Effector CD8-positive, alpha-beta T cell (primary cell): ENCODE measurements at regions not wholly inside any gene's neighbourhood (a gene's known extent, or its start where the extent isn't known, plus 50 kb on each side); places are given as distances from the start of the nearest gene placed in this dataset.

ENCODE experiments used
- DNase-seq: peaks from one replicate; lab custom pipeline; 2025; lab: John Stamatoyannopoulos, UW

DNA sequence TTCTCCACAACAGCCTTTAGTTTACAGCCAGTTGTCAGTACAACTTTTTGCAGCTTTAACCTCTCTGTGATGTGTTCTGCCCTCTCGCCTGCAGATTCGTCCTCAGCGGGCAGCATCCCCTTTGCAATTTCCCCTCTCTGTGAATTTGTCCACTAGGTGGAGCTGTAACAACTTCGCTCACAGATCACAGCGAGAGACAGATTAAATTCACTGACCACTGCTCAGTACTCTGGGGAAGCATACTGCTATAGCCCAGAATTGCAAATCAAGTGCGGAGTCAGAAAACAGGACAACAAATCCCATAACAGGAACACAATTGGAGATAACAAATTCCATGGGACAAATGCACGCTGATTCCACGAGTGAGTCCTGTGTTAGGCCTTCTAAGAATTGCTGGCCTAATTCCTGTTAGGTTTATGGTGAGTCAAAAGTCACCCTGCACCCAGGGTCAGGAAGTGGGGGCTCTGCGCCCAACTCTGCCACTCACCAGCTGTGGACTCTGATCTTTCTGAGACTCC, 2124.9 kb downstream of the MAT2B start:
- no peak for DNase-seq

GRCh38 chr5:165631235-165631634, 2125.8 kb downstream of the MAT2B start:
- no peak for DNase-seq

GRCh38 chr5:165642366-165642765, 2136.9 kb downstream of the MAT2B start:
- no peak for DNase-seq

DNA sequence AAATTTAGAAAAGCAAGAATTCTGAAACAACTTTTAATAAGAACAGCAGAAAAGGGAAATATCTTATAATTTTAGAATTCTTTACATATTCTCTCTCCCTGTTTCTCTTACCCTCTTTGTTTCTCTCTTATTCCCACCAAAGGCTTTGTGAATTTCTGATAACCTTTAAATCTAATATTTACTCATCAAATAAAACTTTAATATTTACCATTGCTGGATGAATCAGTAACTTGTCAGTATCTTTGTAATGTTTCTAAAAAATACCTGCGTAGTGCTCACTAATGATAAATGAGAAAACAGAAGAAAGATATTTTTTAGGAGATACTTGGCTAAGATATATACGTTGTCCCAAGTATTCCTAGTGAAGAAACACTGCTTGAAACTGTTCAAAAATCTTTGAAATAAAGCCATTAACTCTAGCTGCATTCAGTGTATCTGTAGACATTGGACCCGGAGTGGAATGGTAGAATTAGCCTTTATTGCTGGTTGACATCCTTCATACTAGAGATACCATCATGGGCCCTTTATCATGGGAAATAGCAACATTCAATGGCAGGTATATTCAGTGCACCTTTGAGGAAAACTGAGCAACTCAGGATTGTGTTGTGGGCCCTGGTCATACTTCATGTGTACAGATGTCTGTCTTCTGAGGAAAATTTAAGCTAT, 2160.4 kb downstream of the MAT2B start:
- no peak for DNase-seq

DNA sequence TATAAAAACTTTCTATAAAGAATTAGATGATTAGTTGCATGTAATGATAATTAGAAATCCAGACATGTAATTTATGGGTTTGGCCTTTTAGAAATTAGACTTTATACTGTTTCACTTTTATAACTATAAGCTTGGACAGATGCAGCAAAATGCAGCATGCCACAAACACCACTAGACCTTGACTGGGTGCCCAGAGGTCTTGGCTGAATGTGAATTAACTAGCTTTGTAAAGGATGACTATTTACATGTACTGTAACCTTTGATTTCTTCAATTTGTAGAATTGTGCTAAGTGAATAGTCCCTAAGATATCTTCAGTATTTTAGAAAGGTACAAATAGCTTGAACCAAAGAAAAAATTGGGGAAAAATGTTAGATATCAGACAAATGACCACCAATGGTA, 2168.1 kb downstream of the MAT2B start:
- DNase-seq: no peak

GRCh38 chr5:165695796-165696195, 2190.4 kb downstream of the MAT2B start:
- no peak for DNase-seq

DNA sequence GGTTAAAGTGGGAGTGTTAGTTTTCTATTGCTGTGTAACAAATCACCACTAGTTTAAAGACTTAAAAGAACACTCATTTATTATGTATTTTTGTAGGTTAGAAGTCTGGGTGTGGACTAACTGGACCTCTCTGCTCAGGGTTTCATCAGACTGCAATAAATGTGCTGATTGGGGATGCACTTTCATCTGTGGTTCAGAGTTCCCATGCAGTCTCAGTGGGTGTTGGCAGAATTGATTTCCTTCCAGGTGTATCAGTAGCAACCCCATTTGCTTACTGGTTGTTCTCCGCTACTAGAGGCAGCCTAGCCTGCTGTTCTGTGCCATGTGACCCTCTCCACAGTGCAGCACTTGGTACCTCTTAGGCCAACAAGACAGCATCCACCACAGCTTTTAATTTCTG, 2200.5 kb downstream of the MAT2B start:
- DNase-seq: no peak

DNA sequence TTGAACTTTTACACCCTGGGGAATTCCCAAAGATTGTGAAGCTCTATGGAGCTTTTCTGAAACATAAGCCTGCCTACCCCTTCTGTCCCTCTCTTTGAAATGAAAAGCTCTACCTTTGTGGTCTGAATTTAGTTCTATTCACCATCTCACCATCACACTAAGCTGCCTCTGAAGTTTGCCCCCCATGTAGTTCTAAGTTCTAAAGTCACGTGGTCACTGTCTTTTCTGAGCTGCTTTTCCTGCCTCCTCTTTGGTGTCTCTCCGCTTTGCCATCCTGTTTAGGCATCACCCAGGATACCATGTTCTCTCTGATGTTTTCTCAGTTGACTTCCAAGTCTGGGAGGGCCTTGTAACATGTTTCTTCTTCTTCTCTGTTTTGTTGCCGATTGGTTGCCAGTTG, 2206.6 kb downstream of the MAT2B start:
- DNase-seq: no peak

- no peak for DNase-seq
These were observed 2209.2 kb downstream of the MAT2B start for GRCh38 chr5:165714598-165714997.

DNA sequence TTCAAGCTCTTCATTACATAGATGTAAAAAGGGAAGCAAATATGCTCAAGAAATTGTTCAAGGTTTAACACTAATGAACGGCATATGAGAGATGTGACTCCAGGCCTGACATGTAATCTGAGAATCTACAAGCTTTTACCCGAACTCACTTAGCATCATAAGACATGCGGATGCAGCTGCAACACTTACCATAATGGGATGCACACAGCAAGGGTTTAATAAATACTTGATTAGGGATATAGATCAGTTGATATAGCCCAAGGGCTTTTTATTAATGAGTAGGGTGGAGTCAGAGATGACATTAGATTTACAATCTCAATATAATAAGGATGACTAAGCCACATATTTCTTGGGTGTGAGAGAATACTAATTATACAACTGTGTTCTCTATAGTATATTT, 2215.5 kb downstream of the MAT2B start:
- DNase-seq: no peak

GRCh38 chr5:165722401-165722800, 2217.0 kb downstream of the MAT2B start:
- DNase-seq: no peak

GRCh38 chr5:165723931-165724330, 2218.5 kb downstream of the MAT2B start:
- no peak for DNase-seq

DNA sequence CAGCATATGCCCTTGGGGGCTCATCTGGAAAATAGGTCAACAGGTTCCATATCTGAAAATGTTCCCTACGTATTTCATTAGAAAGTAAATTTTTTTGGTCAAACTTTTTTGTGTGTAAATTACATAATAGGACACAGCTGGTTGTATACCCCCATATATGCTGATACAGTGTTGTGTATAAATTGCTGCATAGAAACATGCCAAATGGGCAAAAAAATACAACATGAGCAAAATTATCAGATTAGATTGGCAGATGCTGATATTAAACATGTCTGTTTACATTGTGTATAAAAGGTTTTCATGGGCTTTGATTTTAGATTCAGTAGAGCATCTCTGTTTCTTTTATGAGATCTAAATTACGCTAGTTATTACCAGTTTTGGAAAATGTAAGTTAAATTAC, 2223.0 kb downstream of the MAT2B start:
- no peak for DNase-seq

- DNase-seq: no peak
These were observed 2230.0 kb downstream of the MAT2B start for GRCh38 chr5:165735388-165735787.

DNA sequence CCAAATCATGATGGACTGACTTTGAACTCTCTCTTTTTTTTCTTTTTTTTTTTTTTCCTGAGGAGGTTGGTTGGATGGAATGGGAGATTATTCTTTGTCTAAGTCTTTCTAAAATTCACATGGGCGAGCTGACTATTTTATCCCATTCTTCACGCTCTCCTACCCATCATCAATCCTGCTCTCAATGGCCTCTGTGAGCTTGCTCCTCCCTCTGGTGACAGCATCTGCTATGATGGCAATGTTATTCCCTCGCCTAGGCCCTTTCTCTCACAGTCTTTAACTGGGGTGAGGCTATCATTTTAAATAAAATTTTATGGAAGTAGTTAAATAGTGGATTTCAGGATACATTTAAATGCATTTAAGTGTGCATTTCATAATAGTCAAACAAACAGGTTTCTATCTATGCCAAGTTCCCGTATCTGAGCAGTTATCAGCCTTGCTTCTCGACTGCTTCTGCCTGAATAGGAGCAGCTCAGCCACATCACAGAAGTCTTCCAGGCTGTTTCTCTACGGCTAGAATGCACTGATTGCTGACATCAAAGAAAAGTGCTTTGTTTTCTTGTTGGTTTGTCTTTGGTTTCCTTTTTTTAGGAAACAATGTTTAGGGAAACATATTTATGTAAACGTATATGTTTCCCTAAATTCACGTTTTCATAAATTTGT, 2233.8 kb downstream of the MAT2B start:
- DNase-seq: no peak

DNA sequence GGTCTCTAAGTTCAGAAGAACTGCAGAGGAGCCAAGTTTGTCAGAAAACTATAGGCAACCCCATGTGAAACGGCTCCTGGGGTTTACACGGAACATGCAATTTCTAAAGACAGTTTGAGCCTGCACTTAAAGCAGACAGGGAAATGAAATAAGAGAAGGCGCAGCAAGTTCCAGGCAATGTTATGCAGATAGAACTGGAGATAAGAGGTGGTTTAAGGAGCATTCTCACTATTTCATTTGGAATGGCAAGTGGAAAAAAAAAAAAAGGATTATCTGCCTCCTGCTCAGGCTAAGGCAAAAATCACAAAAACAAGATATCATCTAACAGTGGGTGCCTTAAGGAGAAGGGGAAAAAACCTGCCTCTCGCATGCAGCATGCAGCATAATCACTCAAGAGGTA, 2252.4 kb downstream of the MAT2B start:
- DNase-seq: no peak

- DNase-seq: no peak
These were observed 2269.7 kb downstream of the MAT2B start for GRCh38 chr5:165775111-165775510.

GRCh38 chr5:165779505-165779904, 2274.1 kb downstream of the MAT2B start:
- no peak for DNase-seq

GRCh38 chr5:165780901-165781300, 2275.5 kb downstream of the MAT2B start:
- no peak for DNase-seq

DNA sequence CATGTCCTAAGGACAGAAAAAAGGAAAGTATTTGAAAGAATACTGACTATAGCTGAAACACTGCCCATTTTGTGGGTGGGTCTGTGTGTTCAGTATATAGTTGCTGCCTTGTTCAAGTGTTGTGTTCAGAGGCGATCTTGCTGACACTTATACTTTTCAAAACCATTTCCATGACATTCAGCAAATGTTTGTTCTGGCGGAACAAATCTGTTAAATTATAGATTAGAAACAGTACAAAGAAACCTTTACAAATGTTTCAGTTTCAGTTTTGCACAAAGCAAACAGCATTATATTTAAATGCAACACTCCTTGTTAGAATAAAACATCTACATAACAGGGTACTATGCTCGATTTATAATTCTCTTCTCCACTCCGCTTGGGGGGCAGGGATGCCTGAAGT, 2276.3 kb downstream of the MAT2B start:
- no peak for DNase-seq

DNA sequence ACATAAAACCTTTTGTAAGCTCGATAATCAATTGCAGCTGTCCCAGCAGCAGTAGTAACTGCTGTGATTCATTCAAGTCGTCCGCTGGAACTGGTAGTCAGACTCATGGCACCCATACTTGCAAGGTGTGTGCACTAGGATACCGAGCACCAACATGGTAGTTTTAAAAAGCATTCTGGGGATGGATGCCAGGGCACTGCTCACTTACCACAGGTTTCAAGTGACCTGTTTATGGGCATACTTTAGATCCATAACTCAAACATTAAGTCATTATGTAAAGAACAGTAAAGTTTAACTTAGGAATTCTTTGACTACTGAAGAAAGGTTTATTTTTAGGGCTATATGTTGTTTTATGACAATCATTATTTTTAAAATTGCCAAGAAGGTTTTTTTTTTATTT, 2277.6 kb downstream of the MAT2B start:
- no peak for DNase-seq

- DNase-seq: no peak
These were observed 2280.7 kb downstream of the MAT2B start for GRCh38 chr5:165786073-165786472.

- no peak for DNase-seq
These were observed 2289.7 kb downstream of the MAT2B start for GRCh38 chr5:165795073-165795472.

- no peak for DNase-seq
These were observed 2300.3 kb downstream of the MAT2B start for GRCh38 chr5:165805756-165806155.
